ENCODE measurements at regions not wholly inside any gene's neighbourhood (a gene's known extent, or its start where the extent isn't known, plus 50 kb on each side); places are given as distances from the start of the nearest gene placed in this dataset.

DNA sequence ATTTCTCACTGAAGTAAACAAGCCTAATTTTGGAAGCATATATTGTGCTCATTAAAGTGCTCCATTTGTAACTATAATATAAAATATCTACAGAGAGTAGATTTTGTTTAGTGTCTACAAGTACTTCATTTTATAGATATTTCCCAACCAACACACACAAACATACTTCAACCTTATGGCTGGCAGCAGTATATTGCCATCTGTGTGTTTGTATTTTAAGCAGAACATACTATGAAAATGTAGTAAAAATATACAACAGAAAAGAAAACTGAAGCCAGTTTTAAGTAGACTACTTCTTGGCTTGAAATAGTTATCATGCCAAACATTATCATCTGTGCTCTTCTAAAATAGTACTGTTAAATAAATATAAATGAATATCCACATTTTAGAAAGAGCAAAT, 821.9 kb downstream of the DACH1 start:
- intact Hi-C loops (cut with DNase I) = no loop called here
- no peaks in the 10 kb centered on the region for H3K36me3 ChIP-seq (ENCODE audit: insufficient read depth in 1 of 2, low read depth in 1 of 2)
- H3K27me3 ChIP-seq (ENCODE audit: insufficient read depth in 3 of 3, low read length in 2 of 3) = no peaks in the 10 kb centered on the region
- TF ChIP-seq, protein P1, sequence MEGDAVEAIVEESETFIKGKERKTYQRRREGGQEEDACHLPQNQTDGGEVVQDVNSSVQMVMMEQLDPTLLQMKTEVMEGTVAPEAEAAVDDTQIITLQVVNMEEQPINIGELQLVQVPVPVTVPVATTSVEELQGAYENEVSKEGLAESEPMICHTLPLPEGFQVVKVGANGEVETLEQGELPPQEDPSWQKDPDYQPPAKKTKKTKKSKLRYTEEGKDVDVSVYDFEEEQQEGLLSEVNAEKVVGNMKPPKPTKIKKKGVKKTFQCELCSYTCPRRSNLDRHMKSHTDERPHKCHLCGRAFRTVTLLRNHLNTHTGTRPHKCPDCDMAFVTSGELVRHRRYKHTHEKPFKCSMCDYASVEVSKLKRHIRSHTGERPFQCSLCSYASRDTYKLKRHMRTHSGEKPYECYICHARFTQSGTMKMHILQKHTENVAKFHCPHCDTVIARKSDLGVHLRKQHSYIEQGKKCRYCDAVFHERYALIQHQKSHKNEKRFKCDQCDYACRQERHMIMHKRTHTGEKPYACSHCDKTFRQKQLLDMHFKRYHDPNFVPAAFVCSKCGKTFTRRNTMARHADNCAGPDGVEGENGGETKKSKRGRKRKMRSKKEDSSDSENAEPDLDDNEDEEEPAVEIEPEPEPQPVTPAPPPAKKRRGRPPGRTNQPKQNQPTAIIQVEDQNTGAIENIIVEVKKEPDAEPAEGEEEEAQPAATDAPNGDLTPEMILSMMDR (IDR thresholded peaks at IDR 0.05) = no peak
- DNase-seq (no peak), ATAC-seq (no peak)
- no peak overlapping the region for H3K27ac ChIP-seq
- no peak overlapping the region for H3K4me3 ChIP-seq
- no peaks in the 10 kb centered on the region for H3K9me3 ChIP-seq
- H3K4me1 ChIP-seq = no peaks in the 10 kb centered on the region

DNA sequence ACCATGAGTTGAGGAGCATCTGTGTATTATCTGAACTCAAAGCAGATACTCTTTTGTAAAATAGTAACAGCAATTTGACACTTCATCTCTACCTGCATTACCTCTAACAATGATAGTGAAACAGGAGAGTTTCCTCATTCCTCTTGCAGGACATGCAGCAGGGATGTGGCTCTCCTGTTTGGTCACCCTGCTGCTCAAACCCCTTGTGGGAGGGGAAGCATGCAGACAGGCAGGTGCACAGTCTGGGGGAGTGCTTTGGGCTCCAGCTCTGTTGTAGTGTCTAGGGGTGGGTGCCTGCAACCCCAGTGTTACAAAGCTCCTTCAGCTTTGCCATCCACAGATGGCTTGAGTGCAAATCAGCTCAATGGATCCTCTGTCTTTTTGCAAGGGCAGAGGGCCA, 827.6 kb downstream of the DACH1 start:
- intact Hi-C loops (cut with DNase I) = no loop called here
- no peaks in the 10 kb centered on the region for H3K9me3 ChIP-seq
- H3K27ac ChIP-seq = no peak overlapping the region
- no peak for DNase-seq
- no peaks in the 10 kb centered on the region for H3K36me3 ChIP-seq (ENCODE audit: insufficient read depth in 1 of 2, low read depth in 1 of 2)
- no peaks in the 10 kb centered on the region for H3K27me3 ChIP-seq (ENCODE audit: insufficient read depth in 3 of 3, low read length in 2 of 3)
- TF ChIP-seq, protein P1 (IDR thresholded peaks at IDR 0.05) = no peak
- H3K4me1 ChIP-seq = no peaks in the 10 kb centered on the region
- H3K4me3 ChIP-seq = no peak overlapping the region
- no peak for ATAC-seq

DNA sequence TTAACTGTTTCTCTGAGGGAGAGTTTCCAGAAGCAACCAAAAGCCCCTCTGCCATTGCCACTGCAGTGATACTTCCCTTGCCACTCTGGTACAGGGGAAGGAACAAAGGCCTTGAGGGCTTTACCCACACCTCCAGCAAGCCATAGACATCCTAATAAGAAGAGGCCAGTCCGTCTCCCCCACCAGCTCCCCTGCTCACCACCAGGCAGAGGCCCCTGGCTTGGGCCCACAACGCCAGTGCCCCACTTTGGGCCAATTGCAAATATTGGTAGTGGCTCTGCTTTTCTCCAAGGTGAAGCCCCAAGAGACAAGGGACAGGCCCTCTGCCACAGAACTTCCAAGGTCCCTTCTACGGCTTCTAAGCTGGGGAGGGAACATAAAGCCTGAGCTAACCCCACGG, 833.0 kb downstream of the DACH1 start:
- TF ChIP-seq, protein P1 (IDR thresholded peaks at IDR 0.05) = no peak
- ATAC-seq = no peak
- 86 to 97% (median 93%) methylated on average over 4 of the region's 4 CpGs for WGBS, 3 donors

DNA sequence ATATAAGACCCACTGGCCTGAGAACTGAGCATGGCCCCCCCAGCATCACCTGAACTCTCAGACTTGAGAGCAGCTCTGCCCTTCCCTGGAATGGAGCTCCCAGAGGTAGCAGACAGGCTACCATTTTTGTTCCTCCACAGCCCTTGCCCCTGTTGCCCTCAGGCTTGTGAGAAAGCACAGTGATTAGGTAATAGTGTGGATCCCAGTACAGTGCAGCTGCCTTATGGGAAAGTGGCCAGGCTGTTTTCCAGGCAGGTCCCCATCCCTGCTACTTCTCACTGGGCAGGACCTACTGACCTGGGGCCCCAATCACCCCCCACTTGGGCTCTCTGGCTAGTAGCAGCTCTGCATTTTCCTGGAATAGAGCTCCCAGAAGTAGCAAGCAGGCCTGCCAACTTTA, 834.0 kb downstream of the DACH1 start:
- Histone ChIP-seq H3K9me3 (peaks cover 3% of the 10 kb centered on the region), H3K27ac (no peak overlapping the region), H3K4me3 (no peak overlapping the region), H3K4me1 (no peaks in the 10 kb centered on the region), H3K36me3 (ENCODE audit: insufficient read depth in 1 of 2, low read depth in 1 of 2) (no peaks in the 10 kb centered on the region), H3K27me3 (ENCODE audit: insufficient read depth in 3 of 3, low read length in 2 of 3) (no peaks in the 10 kb centered on the region)
- intact Hi-C loops (cut with DNase I) = no loop called here
- ATAC-seq = no peak
- TF ChIP-seq, protein P1 (IDR thresholded peaks at IDR 0.05) = no peak
- peak in 1 of 2 donors; percentile 25 for DNase-seq

More for the DNA sequence above, 833.0 kb downstream of the DACH1 start:
- Histone ChIP-seq H3K4me1 (no peaks in the 10 kb centered on the region), H3K27me3 (ENCODE audit: insufficient read depth in 3 of 3, low read length in 2 of 3) (no peaks in the 10 kb centered on the region), H3K4me3 (no peak overlapping the region), H3K27ac (no peak overlapping the region), H3K9me3 (peaks cover 3% of the 10 kb centered on the region), H3K36me3 (ENCODE audit: insufficient read depth in 1 of 2, low read depth in 1 of 2) (no peaks in the 10 kb centered on the region)
- intact Hi-C loops (cut with DNase I) = no loop called here
- no peak for DNase-seq

DNA sequence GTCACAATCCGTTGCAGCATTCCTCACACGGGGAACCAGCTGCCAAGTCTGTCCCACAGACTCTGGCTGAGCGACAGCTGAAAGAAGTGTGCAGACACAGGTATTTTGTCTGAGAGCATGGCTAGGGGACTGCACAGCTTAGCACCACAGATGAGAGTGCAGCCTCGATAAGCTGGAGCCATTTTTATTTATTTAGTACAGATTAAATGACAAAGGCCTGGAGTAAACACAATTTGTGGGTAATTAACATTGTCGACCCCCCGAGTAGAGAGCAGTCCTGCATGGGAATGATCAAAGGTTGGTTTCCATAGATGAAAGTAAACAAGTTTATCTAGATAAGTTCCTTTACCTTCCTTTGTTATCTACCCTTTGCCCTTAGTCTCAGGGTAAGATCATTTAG, 836.2 kb downstream of the DACH1 start:
- peaks cover 3% of the 10 kb centered on the region for H3K9me3 ChIP-seq
- H3K27me3 ChIP-seq (ENCODE audit: insufficient read depth in 3 of 3, low read length in 2 of 3) = no peaks in the 10 kb centered on the region
- TF ChIP-seq, protein P1 (IDR thresholded peaks at IDR 0.05) = no peak
- no peaks in the 10 kb centered on the region for H3K4me1 ChIP-seq
- 32 to 38% (median 37%) methylated on average over 6 of the region's 6 CpGs for WGBS, 3 donors
- no peak for ATAC-seq
- H3K27ac ChIP-seq = no peak overlapping the region
- no peak overlapping the region for H3K4me3 ChIP-seq
- intact Hi-C loops (cut with DNase I) = no loop called here
- no peak for DNase-seq
- H3K36me3 ChIP-seq (ENCODE audit: insufficient read depth in 1 of 2, low read depth in 1 of 2) = no peaks in the 10 kb centered on the region
